ENCODE measurements at regions not wholly inside any gene's neighbourhood (a gene's known extent, or its start where the extent isn't known, plus 50 kb on each side); places are given as distances from the start of the nearest gene placed in this dataset.

GRCh38 chrX:66328950-66329596 lies 165.0 kb downstream of the HEPH start:
- peak in 1 of 56 donors; percentile 0 for DNase-seq

GRCh38 chrX:66360894-66361293 lies 196.8 kb downstream of the HEPH start:
- DNase-seq, result no peak

- no peak for DNase-seq
Observed at GRCh38 chrX:66384722-66385121, 220.7 kb downstream of the HEPH start.

GRCh38 chrX:66399273-66399672 lies 235.2 kb downstream of the HEPH start:
- DNase-seq, result no peak

- DNase-seq, result no peak
Observed at GRCh38 chrX:66402165-66402564, 236.7 kb downstream of the EDA2R start.

GRCh38 chrX:66408507-66408906 lies 230.4 kb downstream of the EDA2R start:
- no peak for DNase-seq

GRCh38 chrX:66410806-66411205 lies 228.1 kb downstream of the EDA2R start:
- DNase-seq, result no peak

Measured in nucleus accumbens (tissue), 56 donors.